ENCODE measurements at regions not wholly inside any gene's neighbourhood (a gene's known extent, or its start where the extent isn't known, plus 50 kb on each side); places are given as distances from the start of the nearest gene placed in this dataset.

DNA sequence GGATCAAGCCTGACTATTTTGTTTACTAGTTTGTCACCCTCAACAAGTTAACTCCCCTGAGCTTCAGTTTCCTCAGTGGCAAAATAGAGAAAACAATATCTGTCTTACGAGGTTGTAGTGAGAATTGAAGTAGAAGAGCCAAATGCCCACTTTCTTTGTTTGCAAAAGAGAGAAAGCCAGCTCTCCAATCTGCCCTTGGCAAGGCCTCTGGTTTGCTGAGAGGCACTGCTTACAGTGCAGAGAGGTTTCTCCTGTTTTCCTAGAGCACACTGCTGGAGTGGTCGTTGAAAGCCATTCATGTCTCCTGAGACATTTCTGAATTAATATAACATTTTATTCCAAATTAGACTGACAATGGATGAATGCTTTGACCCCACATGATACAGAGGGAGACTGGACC is 260.5 kb upstream of the IGF1R start:
- no peak for DNase-seq (ENCODE audit: low spot score)

DNA sequence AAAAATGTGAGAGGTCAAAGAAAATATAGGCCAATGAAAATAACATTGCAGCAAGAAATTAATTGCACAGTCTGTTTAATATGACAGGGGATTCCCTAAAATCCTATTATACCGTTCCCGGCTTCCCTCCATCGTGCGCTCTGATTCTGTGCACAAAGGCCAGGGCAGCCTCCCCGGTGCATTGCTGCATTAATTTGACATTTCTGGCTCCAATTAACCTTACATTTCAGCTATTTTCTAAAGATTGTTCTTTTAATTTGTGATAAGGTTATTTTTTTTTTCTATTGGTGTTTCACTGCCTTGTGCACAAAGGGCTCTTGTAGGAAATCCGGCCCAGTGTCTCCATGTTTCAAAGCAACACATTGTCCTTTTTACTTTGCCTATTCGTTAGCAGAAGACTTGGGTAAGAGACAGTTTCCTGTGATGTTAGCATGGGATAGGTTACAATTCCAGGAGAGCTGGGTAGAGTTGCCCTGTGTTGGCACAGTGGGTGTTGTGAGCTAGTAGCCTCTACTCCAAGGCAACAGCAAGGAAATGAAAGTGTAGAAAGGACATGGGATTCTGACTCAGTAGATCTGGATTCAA is 257.3 kb upstream of the IGF1R start:
- DNase-seq (ENCODE audit: low spot score), result no peak

DNA sequence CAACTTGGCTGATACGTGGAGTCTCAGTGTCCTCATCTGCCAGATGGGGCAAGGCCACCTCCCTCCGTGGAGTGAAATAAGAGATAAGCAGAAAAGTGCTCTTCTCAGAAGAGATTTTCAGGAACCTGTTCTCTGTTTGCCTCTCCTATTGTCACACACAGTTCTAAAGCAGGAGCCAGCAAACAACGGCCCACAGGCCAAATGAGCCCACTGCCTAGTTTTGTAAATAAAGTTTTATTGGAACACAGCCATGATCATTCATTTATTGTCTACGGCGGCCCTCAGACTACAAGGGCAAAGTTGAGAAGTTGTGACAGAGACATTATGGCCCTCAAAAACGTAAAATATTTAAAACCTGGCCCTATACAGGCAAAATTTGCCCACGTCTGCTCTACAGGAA is 256.8 kb upstream of the IGF1R start:
- no peak for DNase-seq (ENCODE audit: low spot score)

DNA sequence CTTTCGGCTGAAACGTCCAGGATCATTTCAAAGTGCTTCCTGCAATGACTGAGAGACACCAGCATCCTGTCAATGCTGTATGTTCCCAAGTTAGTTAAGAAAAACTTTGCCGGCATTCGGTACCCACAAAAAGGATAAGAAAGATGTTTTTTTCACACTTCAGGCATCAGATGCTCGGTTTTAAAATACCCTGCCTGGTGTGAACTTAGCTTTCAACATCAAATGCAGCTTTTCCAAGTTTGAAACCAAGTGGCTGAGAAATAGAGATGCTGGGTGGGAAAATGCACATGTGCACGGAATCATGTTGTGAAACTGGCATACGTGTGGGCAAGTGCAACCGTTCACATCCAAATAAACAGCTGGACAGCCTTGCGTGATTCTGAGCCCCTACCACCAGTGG is 254.9 kb upstream of the IGF1R start:
- no peak for DNase-seq (ENCODE audit: low spot score)

DNA sequence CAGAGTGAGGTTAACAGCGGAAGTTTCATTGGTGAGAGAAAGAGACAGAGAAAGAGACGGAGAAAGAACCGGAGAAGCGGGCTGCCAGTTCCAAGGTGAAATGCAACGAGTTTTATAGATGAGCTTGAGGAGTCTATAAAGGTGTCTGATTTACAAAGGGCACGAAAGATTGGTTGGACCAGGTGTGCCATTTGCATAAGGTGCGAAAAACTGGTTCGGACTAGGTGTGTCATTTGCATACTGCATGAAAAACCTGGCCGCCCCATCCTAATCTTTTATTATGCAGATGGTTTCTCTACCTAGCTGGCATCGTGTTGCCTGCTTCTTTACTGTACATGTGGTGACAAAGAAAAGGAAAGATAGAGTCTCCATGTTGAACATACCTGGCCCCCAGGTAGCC is 253.8 kb upstream of the IGF1R start:
- no peak for DNase-seq (ENCODE audit: low spot score)

DNA sequence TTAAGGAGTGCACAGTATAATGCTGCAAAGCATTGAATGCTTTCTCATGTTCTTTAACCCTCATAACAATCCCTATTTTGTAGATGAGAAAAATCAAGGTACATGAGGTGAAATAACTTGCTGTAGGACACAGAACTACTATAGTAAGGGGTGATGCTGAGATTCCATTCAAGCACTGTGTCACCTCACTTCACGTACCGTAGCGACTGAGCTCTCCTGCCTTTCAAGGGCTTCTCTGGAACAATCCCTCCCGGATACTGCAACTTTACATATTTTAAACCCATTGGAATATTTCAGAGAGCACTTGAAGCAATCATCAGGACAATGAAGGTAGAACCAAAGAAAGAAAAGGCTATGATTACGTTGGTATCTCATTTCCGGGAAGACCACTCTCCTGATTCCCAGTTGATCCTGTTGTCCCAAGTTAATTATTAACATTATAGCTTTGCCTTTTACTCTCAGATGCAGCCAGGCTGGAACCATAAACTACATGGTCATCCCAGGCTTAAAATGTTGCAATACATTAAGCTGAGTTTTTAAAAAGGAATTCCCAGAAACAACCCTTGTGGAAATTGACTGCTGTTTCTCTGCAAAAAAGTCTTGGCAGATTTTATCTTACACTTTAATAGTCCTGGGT is 252.2 kb upstream of the IGF1R start:
- no peak for DNase-seq (ENCODE audit: low spot score)

DNA sequence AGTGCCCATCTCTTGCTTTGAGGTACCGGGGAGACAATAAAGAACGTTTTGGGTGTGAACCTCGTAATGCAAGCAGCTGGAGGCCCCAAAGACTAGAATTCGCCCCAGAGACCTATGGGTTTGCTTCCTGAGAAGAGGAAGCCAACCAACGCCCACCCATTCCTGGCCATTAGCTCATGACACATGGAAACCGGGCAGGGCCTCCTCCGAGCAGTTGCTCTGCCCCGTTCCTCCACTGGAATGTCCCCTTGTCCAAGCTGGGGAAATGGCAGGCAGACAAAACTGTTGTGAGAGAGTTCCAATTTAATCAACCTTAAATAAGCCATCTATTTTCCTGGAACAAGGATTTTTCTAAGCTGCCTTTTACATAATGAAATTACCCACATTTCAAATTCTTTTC is 250.9 kb upstream of the IGF1R start:
- no peak for DNase-seq (ENCODE audit: low spot score)

DNA sequence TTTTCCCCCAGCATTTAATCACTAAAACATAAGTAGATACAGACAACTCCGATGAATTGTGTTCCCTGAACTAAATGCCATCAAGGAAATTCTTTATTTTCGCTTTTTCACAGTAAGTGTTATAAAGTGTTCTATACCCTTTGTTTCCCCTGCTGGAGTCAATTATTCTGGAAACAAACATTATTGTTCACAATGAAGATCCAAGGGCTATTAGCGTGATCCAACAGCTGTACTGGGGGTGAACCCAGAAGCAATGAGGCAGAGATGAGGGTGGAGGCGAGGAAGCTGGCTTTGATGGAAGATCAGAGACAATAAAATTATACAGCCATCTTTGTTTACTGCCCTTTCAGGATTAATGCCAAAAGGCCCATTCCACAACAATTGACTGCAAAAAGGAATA is 250.3 kb upstream of the IGF1R start:
- no peak for DNase-seq (ENCODE audit: low spot score)

DNA sequence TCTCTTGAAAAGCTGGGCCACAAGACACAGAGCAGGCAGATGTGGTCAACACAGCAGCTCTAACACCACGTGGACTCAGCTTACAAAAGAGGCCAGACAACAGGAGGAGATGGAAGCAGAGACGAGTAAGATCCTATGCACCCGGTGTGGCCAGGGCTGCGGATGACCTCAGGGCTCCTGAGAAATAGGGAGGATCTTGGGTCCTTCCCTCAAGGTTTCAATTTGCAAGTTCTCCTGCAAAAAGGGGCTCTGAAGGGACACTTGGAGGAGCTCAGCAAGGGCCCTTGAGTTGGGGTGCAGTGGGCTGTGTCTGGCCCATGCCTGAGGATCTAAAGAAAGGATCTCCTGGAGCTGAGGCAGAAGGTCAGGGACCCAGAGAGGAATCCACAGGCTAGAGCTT is 249.5 kb upstream of the IGF1R start:
- no peak for DNase-seq (ENCODE audit: low spot score)

DNA sequence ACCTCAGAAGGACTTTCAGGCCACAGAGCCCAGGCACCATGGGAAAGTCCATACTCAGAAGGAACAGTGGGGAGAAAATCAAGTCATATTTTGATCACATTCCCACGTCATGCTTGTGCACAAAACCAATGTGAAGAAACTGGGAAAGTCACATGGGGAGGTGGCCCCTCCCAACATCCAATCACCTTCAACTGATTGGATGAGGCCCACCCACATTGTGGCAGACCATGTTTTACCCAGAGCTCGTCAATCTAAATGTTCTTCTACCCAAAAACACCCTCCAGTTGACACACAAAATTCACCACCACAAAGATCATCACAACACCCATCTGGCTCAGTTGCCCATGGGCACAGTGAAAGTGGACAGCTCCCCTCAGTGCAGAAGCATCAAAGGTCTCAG is 248.2 kb upstream of the IGF1R start:
- DNase-seq (ENCODE audit: low spot score), result no peak

DNA sequence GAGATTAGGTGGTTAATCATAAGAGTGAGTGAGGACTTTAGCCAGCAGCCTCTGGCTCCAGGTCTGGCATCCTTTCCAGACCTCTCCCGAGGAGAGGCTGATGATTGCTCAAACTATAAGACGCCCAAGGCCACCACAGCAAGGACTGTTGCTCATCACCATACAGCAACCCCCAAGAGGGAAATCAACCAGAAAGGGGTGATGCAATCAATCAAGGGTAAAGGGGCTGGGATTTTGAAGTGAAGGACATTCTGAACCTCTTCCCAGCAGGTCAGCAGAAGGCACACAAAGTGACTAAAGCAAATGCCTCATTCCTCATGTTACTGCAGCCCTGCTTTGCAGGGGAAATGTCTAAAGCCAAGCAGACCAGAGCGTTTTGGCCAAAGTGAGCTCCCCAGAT is 247.3 kb upstream of the IGF1R start:
- DNase-seq (ENCODE audit: low spot score), result no peak

DNA sequence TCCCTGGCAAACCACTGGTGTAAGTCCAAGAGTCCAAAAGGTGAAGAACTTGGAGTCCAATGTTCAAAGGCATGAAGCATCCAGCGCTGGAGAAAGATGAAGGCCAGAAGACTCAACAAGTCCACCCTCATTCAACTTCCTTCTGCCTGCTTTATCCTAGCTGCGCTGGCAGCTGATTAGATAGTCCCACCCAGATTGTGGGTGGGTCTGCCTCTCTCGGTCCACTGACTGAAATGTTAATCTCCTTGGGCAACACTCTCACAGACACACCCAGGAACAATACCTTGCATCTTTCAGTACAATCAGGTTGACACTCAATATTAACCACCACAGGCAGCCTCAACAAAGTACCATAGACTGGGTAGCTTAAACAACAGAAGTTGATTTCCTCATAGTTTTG is 245.9 kb upstream of the IGF1R start:
- DNase-seq (ENCODE audit: low spot score), result no peak

DNA sequence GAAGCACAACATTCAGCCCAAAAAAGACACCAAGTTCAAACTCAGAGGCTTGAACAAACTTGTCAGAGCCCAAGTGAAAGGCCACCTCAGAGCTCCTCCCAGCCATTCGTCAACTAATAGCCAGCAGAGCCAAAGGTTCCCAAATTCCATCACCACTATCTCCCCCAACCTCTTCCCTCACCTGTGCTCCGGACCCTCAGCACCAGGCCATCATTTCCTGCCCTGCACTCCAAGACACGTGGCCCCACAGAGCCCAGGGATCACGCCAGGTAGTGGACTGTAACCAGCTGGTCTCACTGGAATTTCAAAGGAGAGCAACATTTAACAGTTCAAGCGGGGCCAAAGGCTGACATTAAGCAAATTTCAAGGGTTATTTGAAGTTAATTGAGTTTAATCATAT is 245.2 kb upstream of the IGF1R start:
- DNase-seq (ENCODE audit: low spot score), result no peak

DNA sequence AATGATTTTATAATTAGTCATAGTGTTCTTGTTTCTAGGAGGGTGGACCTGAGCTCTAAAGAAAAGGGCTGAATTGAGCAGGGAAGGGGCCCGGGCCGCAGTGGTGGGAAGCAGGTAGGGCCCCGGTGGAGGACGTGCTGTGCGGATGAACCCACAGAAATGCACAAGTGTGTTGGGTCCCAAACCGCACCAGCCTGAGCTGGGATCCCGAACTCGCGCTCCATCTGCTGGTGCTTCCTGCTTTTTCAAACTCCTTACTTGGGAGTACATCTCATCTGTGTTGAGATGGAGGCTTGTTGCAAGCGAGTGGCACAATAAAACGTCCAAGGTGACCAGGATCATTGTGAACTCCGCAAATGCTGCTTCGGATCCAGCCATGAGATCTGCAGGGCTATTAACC is 244.8 kb upstream of the IGF1R start:
- DNase-seq (ENCODE audit: low spot score), result no peak

DNA sequence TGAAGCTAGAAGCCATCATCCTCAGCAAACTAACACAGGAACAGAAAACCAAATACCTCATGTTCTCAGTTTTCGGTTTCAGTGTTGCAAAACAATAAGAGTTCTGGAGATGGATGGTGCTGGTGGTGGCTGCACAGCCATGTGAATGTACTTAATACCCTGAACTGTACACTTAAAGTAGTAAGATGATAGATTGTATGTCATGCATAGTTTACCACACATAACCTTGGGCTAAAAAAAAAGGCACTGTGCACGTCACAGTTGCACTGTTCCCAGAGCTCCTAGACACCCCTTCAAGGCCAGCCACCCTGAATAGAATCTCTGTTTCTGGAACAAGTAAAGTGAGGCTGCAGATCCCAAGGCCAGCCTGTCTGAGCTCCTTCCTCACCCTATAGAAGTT is 243.3 kb upstream of the IGF1R start:
- DNase-seq (ENCODE audit: low spot score), result no peak

DNA sequence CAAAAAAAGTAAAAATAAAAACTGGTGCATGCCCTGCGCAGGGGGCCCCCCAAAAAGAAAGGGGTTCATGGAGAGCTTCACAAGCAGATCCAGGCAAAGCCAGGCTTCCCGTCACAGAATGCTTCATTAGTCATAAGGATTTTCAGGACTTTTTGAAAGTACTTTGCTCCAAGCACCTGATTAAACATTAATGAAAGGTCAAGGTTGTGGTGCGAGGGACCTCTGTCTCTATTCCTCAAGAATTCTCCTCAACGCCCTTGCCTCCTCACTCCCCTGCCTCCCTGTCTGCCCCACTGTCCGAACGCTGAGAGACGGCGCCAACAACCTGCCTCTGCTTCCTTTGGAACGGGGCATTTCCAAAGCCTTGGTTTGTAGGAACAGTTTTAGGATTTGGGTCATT is 240.1 kb upstream of the IGF1R start:
- DNase-seq (ENCODE audit: low spot score), result no peak

DNA sequence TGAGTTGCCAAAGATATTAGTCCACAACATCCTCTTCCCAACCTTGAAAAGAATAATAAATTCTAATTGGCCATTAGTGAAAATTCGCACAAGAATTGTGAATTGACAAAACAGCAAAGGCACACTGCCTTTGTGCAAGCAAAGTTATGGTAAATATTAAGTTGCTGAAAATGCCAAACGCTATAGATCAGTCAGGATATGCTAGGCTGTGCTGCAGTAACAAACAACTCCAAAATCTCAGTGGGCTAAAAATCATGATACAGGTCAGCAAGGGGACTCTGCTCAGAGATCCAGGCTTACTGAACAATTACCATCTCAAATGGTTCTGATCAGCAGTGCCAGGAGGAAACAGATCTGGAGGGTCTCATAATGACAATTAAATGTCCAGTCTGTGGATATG is 238.0 kb upstream of the IGF1R start:
- DNase-seq (ENCODE audit: low spot score), result no peak

DNA sequence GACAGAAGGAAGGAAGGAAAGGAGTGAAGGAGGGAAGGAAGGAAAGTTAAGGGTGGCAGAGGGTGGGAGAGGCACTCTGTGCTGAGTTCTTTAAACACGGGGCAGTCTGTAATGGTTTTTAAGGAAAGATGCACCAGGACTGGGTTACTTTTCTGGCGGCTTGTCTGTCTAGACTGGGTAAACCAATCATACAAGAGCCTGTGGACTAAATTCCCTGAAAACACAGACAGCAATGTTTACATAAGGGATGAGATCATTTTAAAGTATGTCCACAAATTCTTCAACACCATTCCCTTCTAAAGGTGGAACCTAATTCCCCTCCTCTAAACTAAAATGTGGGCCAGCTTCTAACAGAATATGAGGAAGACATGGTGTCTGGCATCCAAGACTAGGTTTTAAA is 235.5 kb upstream of the IGF1R start:
- no peak for DNase-seq (ENCODE audit: low spot score)

DNA sequence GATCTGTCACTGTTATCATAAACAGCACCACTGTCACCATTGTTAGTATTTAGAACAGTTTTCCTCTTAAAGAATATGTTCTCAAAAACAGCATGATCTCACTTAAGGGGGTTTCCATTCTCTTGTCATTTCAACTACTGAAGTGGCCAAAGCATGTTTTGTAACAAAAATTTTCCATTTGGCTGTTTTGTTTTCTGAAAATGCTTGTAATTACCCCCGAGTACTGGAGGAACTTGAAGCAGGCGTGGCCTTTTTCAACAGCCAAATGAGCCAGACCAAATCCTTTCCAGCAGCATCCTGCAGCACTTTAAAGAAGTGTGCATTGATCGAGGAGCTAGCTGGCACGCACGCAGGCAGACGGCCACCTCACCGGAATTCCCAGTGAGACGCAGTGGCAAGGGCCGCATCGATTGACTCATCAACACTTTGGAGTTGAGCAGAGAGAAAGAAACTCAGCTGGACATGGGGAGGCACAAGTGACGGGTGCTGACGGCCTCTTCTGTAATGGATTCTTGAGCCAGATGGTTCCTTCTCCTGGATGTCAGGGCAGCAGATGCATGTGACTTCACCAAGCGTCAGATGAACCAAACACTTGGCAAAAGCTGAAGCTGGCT is 234.3 kb upstream of the IGF1R start:
- no peak for DNase-seq (ENCODE audit: low spot score)

DNA sequence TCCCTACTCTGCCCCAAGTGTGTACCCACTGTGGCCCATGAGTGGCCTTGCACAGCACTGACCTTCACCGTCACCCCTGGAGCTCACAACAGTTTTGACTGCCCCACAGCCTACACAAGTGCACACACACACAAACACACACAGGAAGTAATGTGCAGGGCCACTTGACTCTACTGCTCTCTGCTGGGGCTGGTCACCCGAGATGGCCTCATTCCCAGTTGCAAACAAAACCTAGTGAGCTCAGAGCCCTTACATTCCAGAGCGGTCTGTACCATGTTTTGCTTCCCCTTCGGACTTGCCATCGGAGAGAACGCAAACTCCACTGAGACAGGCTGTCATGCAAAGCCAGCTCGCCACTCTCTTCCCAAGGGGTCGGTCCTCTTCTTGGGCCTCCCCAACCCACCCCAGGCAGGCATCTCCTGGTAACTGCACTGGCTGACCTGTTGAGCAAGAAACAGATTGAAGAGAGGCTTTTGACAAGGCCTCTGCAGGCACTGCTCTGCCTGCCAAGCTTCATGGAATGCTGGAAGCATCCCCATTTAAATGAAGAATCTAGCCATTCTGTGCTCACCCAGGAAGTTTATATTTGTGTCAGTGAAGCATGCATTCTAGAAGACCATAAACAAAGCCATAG is 232.0 kb upstream of the IGF1R start:
- no peak for DNase-seq (ENCODE audit: low spot score)

DNA sequence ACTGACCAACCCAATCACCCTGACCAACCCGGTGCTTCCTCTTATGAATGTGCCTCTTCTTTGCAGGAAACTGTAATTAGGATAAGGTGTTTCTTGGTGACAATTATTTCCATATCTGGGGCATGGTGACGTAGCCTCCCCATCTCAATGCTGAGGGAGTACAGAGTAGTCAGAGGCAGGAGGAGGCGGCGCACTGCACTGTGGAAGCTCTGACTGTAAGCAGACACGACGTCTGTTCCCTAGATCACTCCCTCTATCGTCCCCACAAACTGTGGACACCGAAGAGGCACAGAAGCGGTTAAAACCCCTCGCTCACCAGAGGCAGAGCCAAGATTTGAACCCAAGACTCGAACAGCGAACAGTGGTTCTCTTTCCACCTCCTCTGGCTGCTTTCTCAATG is 231.0 kb upstream of the IGF1R start:
- DNase-seq (ENCODE audit: low spot score), result no peak

DNA sequence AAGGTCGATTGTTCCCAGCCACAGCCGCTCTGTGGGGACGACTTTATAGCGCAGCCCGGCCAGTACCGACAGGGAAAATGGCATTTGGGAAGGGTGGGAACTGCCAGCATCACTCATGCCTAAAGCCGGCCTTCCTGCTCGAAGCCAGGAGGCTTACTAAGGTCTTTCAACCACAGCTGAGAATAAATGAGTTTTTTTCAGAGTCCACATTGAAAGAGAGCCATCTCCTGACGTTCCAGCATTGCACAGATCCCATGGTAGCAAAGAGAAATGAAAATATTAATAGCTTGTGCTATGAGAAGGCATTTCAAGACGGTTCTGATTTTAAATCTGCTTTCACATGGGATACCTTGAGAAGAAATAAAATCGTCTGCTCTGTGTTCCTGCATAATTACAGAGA is 230.2 kb upstream of the IGF1R start:
- no peak for DNase-seq (ENCODE audit: low spot score)

DNA sequence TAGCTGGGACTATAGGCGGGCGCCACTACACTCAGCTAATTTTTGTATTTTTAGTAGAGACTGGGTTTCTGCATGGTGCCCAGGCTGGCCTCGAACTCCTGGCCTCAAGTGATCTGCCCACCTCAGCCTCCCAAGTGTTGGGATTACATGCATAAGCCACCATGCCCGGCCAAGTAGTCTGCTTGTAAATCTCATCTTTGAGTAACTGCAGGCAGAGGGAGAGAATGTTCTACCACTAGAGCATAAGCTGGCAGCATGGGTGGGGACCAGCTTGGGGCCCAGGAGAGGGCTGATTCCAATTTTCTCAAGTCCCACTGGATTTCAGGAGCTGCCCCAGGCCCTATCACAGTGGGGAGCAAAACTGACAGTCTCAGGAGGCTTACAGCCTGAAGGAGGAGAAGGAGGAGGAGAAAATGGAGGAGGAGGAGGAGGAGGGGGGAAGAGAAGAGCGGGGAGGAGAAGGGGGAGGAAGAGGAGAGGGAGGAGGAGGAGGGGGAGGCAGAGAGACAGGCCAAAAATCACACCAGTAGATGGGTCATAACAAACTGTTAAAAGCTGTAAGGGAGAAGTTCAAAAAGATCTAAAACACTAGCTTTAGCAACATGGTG is 229.1 kb upstream of the IGF1R start:
- DNase-seq (ENCODE audit: low spot score), result no peak
